Right renal pelvis (tissue), 4 donors: ENCODE measurements at regions not wholly inside any gene's neighbourhood (a gene's known extent, or its start where the extent isn't known, plus 50 kb on each side); places are given as distances from the start of the nearest gene placed in this dataset.

Experiments used
- DNase-seq, 4 donors: peaks; one replicate each; pipeline ENCODE4 v3.0.0-alpha.2; 2013; ENCODE audit warnings: low read depth in 4 of 4, low spot score in 3 of 4, missing footprints in 1 of 4

- no peak for DNase-seq
Measured at GRCh38 chr2:11920993-11921583, 174.7 kb downstream of the LPIN1 start.

DNA sequence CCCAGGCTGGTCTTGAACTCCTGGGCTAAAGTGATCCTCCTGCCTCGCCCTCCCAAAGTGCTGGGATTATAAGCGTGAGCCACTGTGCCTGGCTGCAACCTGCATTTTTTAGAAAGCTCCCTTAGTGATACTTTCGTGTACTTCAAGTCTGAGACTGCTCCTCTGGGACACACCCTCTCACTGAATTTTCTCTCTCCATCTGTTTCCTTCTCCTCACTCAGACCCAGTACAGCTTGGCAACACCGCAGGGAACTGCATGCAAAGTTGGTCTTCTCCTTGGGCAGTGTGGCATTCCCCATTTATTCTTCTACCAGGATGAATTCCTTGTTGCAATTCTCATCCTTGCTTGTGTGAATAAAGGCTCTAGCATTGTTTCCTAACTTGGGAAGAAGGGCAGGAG is 175.9 kb downstream of the LPIN1 start:
- DNase-seq, result no peak

DNA sequence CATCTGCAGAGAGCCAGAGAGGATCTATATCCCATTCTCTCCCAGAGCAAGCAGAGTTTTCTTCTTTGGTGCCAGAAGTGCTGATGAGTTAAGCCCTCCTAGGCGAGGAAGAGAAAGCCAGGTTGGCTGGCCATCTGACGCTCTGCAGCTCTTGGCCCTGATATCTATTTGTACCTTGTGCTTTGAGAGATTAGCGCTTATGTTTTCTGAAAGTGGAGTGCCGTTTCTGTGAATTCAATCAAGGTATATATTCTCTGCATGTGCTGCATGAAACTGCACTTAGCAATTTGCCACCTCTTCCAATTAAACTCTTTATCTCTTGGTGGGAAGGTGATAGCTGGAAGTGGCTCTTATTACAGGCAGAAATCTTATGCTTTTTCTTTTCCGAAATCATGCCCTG is 177.5 kb downstream of the LPIN1 start:
- DNase-seq, result no peak

DNA sequence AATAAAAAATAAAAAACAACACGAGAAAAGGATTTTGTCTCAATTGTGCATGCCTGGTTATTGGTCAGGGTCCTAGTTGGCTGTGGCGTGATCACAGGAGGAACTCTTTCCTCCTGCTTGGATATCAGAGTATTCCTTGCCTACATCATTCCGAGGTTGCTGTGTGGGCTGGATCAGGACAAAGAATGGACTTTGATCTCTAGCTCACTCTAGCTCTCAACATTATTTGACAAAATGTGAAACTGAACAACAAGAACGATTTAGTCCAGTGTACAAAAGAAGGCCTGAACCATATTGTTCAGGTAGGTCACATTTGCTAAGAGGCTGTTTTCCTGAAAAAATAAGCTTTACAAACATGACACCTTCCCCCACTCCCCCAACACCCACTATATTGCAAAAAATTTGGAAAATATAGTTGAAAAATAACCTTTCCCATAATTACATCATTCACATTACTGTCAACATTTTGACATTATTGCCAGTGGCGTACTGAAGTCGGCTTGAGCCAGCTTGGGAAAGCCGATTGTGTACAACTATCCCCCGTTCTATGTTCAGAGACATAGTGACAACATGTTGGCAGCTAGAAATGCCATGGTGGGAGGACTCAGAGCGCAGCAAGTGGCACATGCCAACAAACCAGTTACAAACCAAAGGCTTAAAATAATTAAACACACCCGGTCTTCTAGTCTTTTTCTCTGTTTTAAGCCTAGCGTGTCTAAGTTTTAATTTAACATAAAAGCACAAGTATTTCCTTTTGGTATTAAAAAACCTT is 179.0 kb downstream of the LPIN1 start:
- no peak for DNase-seq

GRCh38 chr2:11930211-11930761 is 183.9 kb downstream of the LPIN1 start:
- DNase-seq, result peak in 3 of 4 donors; percentile 10 to 35 (median 28)

DNA sequence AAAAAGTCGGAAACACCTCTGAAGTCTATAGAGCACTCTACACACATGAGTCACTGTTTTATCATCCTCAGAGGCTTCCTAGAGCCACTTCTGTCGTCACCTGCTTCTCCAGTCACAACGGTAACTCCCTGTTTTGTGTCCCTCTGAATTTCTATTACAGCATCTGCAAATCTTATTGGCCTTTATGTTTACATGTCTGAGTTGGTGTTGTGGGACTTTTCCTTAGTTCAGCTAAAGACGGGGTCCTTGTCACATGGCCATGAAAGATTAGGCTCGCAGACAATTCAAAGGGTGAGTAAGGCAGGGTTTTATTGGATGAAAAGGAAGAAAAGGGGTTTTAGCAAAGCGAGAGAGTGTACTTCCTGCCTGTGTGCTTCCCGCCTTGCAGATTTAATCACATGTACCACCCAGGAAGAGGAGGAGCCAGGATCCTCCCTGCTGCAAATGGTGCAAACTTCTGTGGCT is 185.6 kb downstream of the LPIN1 start:
- DNase-seq, result no peak

DNA sequence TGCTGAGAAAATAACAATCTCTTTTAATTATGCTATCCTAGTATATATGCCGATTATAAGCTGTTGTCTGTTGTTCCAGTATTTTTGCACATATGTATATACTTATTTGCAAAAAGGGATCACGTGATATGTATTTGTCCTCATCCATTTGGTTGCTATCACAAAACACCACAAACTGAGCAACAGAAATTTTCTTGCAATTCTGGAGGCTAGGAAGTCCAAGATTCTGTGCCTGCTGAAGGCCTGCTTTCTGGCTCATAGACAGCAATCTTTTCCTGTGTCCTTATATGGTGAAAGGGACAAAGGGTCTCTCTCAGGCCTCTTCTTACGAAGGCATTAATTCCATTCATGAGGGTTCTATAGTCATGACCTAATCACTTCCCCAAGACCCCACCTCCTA is 186.5 kb downstream of the LPIN1 start:
- no peak for DNase-seq

- DNase-seq, result no peak
Measured at GRCh38 chr2:11933854-11934253, 187.4 kb downstream of the LPIN1 start.

DNA sequence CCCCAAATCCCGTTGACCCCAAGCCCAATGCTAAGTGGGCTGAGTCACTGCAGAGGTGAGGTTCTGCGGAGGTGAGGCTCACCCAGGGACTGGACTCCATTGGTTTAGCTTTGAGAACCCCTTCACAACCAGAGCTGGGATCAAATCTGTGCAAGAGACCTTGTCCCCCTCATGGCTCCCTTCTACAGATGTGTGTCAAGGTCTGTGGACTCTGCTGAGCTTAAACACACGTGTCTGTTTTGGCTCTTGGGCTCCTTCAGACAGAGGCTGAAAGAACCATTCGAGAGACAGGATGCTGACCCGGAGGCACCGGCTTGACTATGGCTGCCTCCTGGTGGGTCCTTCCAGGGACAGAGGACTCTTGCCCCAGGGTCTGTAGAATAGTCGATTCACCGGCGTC is 190.3 kb downstream of the LPIN1 start:
- DNase-seq, result no peak

DNA sequence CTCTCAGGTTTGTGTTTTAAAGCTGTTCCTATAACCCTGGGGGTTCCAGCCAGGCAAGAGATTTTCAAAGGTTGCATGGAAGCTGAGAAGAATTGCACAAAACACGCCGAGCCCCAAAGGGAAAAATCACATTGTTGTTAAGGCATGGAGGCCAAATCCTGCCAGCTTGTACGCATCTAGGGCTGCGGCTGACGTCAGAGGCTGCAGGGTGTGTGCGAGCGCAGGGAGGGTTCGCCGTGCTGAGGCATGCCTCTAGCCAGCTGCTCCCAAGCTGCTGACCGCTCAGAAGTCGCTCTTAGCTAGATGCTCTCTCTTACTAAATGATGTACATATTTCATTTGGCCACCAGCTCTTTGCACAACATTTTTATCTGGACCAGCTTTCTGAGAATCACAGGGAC is 191.8 kb downstream of the LPIN1 start:
- no peak for DNase-seq

DNA sequence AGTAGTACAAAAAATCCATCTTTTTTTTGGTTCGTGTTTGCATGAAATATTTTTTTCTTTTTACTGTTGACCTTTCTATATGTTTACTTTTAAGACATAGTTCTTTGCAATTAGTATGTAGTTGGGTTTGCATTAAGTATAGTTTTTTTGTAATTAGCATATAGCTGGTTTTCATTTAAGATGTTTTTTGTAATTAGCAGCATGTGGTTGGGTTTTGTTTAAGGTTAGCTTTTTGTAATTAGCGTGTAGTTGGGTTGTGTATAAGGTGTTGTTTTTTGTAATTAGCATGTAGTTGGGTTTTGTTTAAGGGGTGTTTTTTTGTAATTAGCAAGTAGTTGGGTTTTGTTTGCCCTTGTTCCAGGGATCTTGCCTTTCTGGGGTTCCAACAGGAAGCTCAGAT is 193.1 kb downstream of the LPIN1 start:
- no peak for DNase-seq

DNA sequence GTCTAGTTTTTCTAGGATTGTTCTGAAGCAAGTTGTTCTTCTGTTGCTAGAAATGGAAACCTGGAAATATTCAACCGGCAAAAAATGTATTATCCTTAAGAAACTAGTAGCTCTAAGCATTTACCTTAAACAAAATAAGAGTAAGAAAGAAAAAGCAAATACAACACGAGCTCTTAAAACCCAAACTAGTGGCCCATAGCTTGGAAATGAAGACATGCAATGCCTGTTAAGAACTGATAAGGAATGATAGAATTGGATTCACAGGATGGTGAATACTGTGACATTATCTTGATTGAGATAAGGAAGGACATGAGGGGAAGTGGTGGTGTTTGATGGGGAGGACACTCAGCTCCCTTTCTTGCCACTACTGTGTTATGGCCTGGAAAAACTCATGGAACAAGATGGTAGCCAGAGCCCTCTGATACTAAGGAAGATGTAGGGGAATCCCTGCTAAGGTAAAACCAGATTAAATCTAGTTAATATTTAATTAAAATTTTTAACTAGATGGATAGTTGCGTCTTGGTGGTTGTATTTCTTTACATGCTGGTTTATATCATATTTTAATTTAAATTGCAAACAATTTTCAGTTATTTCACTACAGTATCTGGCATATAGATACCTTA is 193.8 kb downstream of the LPIN1 start:
- no peak for DNase-seq

GRCh38 chr2:11940799-11941198 is 194.4 kb downstream of the LPIN1 start:
- DNase-seq, result no peak

GRCh38 chr2:11941201-11942177 is 195.1 kb downstream of the LPIN1 start:
- no peak for DNase-seq

- DNase-seq, result no peak
Measured at GRCh38 chr2:11942178-11942569, 195.7 kb downstream of the LPIN1 start.

- no peak for DNase-seq
Measured at GRCh38 chr2:11944311-11944710, 197.9 kb downstream of the LPIN1 start.

GRCh38 chr2:11945139-11946126 is 199.0 kb downstream of the LPIN1 start:
- no peak for DNase-seq

GRCh38 chr2:11947956-11948355 is 201.5 kb downstream of the LPIN1 start:
- DNase-seq, result no peak
